KG1 (cell line): ENCODE measurements at regions not wholly inside any gene's neighbourhood (a gene's known extent, or its start where the extent isn't known, plus 50 kb on each side); places are given as distances from the start of the nearest gene placed in this dataset.

Experiments used
- DNase-seq: peaks from one replicate; lab custom pipeline; 2025; lab: John Stamatoyannopoulos, UW

- no peak for DNase-seq
Measured at GRCh38 chr3:17795280-17795679, 52.8 kb upstream of the TBC1D5 start.

- DNase-seq, result no peak
Measured at GRCh38 chr3:17793542-17794195, 51.2 kb upstream of the TBC1D5 start.
